ENCODE measurements at regions not wholly inside any gene's neighbourhood (a gene's known extent, or its start where the extent isn't known, plus 50 kb on each side); places are given as distances from the start of the nearest gene placed in this dataset.
"Not testable (repeated sequence)": the region's sequence is repeated elsewhere in the genome, so short reads cannot be mapped to it uniquely, and the experiment has no call there.

DNA sequence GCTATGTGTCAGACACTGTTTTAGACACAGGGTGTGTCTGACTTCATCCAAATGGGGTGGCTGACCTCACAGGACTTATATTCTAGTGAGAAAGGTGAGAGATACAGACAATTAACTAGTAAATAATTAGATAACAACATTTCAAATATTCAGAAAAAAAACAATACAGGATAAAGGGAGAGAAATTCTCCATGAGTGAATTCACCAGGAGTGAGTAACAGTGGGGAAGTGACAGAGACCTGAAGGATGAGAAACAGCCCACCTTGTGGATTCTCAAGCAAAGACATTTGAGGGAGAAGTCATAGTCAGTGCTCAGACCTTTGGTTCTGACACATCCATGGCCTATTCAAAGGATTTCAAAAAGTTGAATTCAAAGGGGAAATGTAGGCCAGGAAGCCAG, 627.9 kb downstream of the IQCM start:
- no peak for TF ChIP-seq EP300 (IDR thresholded peaks at IDR 0.05)
- no peak for TF ChIP-seq POLR2A (IDR thresholded peaks at IDR 0.05)
- TF ChIP-seq, protein P1, sequence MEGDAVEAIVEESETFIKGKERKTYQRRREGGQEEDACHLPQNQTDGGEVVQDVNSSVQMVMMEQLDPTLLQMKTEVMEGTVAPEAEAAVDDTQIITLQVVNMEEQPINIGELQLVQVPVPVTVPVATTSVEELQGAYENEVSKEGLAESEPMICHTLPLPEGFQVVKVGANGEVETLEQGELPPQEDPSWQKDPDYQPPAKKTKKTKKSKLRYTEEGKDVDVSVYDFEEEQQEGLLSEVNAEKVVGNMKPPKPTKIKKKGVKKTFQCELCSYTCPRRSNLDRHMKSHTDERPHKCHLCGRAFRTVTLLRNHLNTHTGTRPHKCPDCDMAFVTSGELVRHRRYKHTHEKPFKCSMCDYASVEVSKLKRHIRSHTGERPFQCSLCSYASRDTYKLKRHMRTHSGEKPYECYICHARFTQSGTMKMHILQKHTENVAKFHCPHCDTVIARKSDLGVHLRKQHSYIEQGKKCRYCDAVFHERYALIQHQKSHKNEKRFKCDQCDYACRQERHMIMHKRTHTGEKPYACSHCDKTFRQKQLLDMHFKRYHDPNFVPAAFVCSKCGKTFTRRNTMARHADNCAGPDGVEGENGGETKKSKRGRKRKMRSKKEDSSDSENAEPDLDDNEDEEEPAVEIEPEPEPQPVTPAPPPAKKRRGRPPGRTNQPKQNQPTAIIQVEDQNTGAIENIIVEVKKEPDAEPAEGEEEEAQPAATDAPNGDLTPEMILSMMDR (IDR thresholded peaks at IDR 0.05) = no peak
- Histone ChIP-seq H3K27ac (no peak overlapping the region), H3K4me1 (ENCODE audit: insufficient read depth) (no peaks in the 10 kb centered on the region), H3K27me3 (no peaks in the 10 kb centered on the region), H3K9me3 (no peaks in the 10 kb centered on the region), H3K4me3 (no peak overlapping the region), H3K36me3 (no peaks in the 10 kb centered on the region)
- no peak for DNase-seq
- intact Hi-C loops (cut with DNase I) = no loop called here

DNA sequence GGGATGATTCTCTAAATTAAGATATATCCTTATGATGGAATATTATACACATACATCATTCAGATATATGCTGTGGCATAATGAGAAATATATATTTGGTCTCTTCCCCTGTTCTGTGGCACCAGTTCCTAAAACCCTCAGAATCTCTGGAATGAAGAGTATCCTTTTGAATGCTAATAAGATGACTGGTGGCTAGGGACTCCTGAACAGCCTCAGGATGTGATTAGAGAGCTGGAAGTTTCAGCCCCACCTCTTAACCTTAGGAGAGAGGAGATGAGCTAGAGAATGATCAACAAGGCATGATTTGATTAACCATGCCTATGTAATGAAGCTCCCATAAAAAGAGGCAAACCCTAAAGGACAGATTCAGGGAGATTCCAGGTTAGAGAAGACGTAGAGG, 632.0 kb downstream of the IQCM start:
- Histone ChIP-seq H3K27ac (no peak overlapping the region), H3K36me3 (no peaks in the 10 kb centered on the region), H3K4me1 (ENCODE audit: insufficient read depth) (no peaks in the 10 kb centered on the region), H3K27me3 (no peaks in the 10 kb centered on the region), H3K4me3 (no peak overlapping the region), H3K9me3 (no peaks in the 10 kb centered on the region)
- intact Hi-C loops (cut with DNase I) = no loop called here
- WGBS, 3 donors = 83 to 96% (median 92%) methylated on average over 1 of the region's 1 CpG
- TF ChIP-seq, protein P1 (IDR thresholded peaks at IDR 0.05) = no peak
- no peak for TF ChIP-seq POLR2A (IDR thresholded peaks at IDR 0.05)
- no peak for TF ChIP-seq EP300 (IDR thresholded peaks at IDR 0.05)
- DNase-seq = no peak

DNA sequence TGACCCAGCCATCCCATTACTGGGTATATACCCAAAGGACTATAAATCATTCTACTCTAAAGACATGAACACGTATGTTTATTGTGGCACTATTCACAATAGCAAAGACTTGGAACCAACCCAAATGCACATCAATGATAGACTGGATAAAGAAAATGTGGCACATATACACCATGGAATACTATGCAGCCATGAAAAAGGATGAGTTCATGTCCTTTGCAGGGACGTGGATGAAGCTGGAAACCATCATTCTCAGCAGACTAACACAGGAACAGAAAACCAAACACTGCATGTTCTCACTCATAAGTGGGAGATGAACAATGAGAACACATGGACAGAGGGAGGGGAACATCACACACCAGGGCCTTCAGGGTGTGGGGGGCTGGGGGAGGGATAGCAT, 634.2 kb downstream of the IQCM start:
- H3K27me3 ChIP-seq; DNase-seq; intact Hi-C loops (cut with DNase I); H3K4me1 ChIP-seq (ENCODE audit: insufficient read depth); H3K27ac ChIP-seq; H3K4me3 ChIP-seq; H3K36me3 ChIP-seq; H3K9me3 ChIP-seq: not testable (repeated sequence)
- 66 to 83% (median 76%) methylated on average over 2 of the region's 2 CpGs for WGBS, 3 donors

DNA sequence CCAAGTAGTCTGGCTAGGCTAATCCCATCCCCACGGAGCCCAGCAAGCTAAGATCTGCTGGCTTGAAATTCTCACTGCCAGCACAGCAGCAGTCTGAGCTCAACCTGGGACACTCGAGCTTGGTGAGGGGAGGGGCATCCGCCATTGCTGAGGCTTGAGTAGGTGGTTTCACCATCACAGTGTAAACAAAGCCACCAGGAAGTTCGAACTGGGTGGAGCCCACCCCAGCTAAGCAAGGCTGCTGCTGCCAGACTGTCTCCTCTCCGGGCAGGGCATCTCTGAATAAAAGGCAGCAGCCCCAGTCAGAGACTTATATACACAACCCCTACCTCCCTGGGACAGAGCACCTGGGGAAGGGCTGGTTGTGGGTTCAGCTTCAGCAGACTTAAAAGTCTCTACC, 639.6 kb downstream of the IQCM start:
- no peak for DNase-seq
- Histone ChIP-seq H3K27me3 (no peaks in the 10 kb centered on the region), H3K27ac (no peak overlapping the region), H3K4me3 (no peak overlapping the region), H3K36me3 (no peaks in the 10 kb centered on the region), H3K9me3 (no peaks in the 10 kb centered on the region), H3K4me1 (ENCODE audit: insufficient read depth) (no peaks in the 10 kb centered on the region)
- TF ChIP-seq, protein P1 (IDR thresholded peaks at IDR 0.05) = no peak
- TF ChIP-seq POLR2A (IDR thresholded peaks at IDR 0.05) (no peak), EP300 (IDR thresholded peaks at IDR 0.05) (no peak)
- intact Hi-C loops (cut with DNase I) = no loop called here
- 51 to 81% (median 56%) methylated on average over 5 of the region's 5 CpGs for WGBS, 3 donors

DNA sequence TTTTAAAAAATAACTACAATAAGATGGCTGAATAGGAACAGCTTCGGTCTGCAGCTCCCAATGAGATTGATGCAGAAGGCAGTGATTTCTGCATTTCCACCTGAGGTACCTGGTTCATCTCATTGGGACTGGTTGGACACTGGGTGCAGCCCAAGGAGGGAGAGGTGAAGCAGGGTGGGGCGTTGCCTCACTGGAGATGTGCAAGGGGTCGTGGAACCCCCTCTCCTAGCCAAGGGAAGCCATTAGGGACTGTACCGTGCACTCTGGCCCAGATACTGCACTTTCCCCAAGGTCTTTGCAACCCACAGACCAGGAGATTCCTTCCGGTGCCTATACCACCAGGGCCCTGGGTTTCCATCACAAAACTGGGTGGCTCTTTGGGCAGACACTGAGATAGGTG, 640.1 kb downstream of the IQCM start:
- 80 to 92% (median 83%) methylated on average over 5 of the region's 5 CpGs for WGBS, 3 donors
- H3K4me3 ChIP-seq = no peak overlapping the region
- H3K27me3 ChIP-seq = no peaks in the 10 kb centered on the region
- DNase-seq = no peak
- no peaks in the 10 kb centered on the region for H3K36me3 ChIP-seq
- no peaks in the 10 kb centered on the region for H3K4me1 ChIP-seq (ENCODE audit: insufficient read depth)
- no peaks in the 10 kb centered on the region for H3K9me3 ChIP-seq
- no peak for TF ChIP-seq POLR2A (IDR thresholded peaks at IDR 0.05)
- TF ChIP-seq, protein P1 (IDR thresholded peaks at IDR 0.05) = no peak
- TF ChIP-seq EP300 (IDR thresholded peaks at IDR 0.05) = no peak
- H3K27ac ChIP-seq = no peak overlapping the region
- intact Hi-C loops (cut with DNase I) = no loop called here
